Duodenal mucosa (tissue), 2 donors: ENCODE measurements at regions not wholly inside any gene's neighbourhood (a gene's known extent, or its start where the extent isn't known, plus 50 kb on each side); places are given as distances from the start of the nearest gene placed in this dataset.

Experiments
- H3K27ac ChIP-seq: one replicate; pipeline ENCODE4 v1.7.0; 2013; ENCODE audit warnings: low read depth, low read length
- H3K27me3 ChIP-seq, 2 donors: one replicate each; pipeline ENCODE4 v1.7.0; 2013; ENCODE audit warnings: low read length in 2 of 2, control low read depth in 1 of 2; ENCODE audit not compliant: insufficient read depth in 2 of 2, control insufficient read depth in 1 of 2
- H3K36me3 ChIP-seq, 2 donors: one replicate each; pipeline ENCODE4 v1.7.0; 2013; ENCODE audit warnings: low read length in 2 of 2, control low read depth in 1 of 2; ENCODE audit not compliant: insufficient read depth in 2 of 2, control insufficient read depth in 1 of 2
- H3K4me1 ChIP-seq, 2 donors: one replicate each; pipeline ENCODE4 v1.7.0; 2013; ENCODE audit warnings: low read length in 2 of 2, control low read depth in 1 of 2; ENCODE audit not compliant: insufficient read depth in 2 of 2, control insufficient read depth in 1 of 2
- H3K4me3 ChIP-seq, 2 donors: one replicate each; pipeline ENCODE4 v1.7.0; 2013; ENCODE audit warnings: low read length in 2 of 2, low read depth in 1 of 2
- H3K9ac ChIP-seq, 2 donors: one replicate each; pipeline ENCODE4 v1.7.0; 2013; ENCODE audit warnings: low read length in 2 of 2, low read depth in 1 of 2
- H3K9me3 ChIP-seq, 2 donors: one replicate each; pipeline ENCODE4 v1.7.0; 2013; ENCODE audit warnings: low read length in 2 of 2, control low read depth in 1 of 2; ENCODE audit not compliant: control insufficient read depth in 1 of 2

DNA sequence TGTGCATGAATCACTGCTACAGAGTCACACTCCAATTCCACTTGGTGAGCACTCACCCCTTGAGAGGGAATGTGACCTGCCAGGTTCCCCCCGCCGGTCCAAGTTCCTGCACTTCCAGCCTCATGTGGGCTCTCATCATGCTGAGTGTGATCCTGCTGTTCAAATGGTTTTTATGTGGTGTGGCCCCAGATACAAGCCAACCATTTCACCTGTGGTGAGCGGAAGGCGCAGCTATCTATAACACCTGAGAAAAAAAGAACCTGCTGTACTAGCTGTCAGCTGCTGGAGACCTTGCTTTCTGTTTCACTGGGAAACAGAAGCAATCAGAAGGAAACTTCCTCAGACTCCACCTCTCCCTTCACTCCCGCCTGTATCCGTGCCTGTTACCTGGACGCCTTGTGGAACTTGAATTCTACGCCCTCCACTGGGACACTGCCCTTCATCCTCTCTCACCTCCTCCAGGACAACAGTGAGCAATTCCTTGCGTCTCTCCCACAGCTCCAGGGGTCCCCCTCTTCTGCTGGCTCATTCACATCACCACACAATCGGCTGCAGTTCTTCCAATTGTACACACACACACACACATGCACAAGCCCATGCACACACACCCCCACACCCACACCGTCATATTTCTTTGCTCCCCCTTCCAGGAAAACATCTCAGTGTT is 64.4 kb upstream of the RPL11 start:
- Histone ChIP-seq H3K27ac (no peak overlapping the region), H3K4me3 (peak overlapping the region; percentile 50 to 60), H3K9ac (peak overlapping the region in 1 of 2 donors; percentile 1), H3K27me3 (no peaks in the 10 kb centered on the region), H3K9me3 (no peaks in the 10 kb centered on the region), H3K4me1 (peaks cover 7 to 11% of the 10 kb centered on the region in 2 donors), H3K36me3 (no peaks in the 10 kb centered on the region)

DNA sequence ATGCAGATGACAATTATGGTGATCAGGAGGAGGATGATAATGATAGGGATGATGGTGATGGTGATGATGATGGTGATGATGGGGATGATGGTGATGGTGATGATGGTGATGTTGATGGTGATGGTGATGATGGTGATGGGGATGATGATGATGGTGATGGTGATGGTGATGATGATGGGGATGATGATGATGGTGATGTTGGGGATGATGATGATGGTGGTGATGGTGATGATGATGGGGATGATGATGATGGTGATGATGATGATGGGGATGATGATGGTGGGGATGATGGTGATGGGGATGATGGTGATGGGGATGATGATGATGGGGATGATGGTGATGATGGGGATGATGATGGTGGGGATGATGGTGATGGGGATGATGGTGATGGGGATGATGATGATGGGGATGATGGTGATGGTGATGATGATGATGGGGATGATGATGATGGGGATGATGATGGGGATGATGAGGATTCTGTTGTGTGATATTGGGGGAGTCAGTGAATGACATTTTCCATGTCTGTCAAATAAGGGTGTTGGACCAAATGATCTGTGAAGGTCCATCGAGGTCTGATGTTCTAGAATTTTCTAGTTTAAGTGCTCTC is 65.6 kb upstream of the RPL11 start:
- no peaks in the 10 kb centered on the region for H3K9me3 ChIP-seq
- no peak overlapping the region for H3K9ac ChIP-seq
- no peaks in the 10 kb centered on the region for H3K36me3 ChIP-seq
- no peak overlapping the region for H3K4me3 ChIP-seq
- H3K27ac ChIP-seq, result no peak overlapping the region
- peaks cover 7 to 11% of the 10 kb centered on the region in 2 donors for H3K4me1 ChIP-seq
- H3K27me3 ChIP-seq, result no peaks in the 10 kb centered on the region

DNA sequence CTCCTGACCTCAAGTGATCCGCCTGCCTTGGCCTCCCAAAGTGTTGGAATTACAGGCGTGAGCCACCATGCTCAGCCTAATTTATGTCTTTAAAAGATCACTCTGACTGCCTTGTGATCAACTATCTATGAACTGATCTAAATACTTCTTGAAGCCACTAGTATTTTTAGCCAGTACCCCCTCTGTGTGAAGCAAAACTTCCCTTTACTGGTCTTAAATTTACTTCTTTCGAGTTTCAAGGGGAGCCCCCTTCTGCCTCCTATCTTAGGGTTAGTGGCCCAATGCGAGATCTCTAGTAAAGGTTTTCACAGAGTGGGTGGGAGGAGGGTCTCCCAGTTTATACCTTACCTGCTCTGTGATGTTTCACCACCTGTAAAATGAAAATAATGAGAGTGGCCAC is 66.1 kb upstream of the RPL11 start:
- Histone ChIP-seq H3K4me3 (no peak overlapping the region), H3K27ac (no peak overlapping the region)

DNA sequence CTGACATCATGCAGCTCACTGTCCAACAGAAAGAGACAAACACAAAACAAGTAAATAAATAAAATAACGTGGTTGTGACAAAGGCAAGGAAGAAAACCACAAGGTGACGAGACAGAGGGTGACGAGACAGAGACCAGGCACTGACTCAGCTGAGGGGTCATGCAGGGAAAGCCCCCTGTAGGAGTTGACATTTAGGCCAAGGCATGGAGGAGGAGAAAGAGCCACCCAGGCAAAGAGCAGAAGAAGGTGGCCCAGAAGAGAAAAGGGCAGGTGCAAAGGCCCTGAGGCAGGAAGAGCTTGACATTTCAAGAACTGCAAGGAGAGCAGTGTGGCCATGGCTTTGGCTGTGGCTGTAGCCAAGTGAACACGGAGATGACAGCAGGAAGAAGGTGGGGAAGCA is 65.1 kb upstream of the ID3 start:
- Histone ChIP-seq H3K27ac (no peak overlapping the region), H3K36me3 (no peaks in the 10 kb centered on the region), H3K4me3 (no peak overlapping the region), H3K9me3 (no peaks in the 10 kb centered on the region), H3K4me1 (peaks cover 15 to 23% of the 10 kb centered on the region in 2 donors), H3K9ac (no peak overlapping the region), H3K27me3 (no peaks in the 10 kb centered on the region)

More for the DNA sequence above, 66.1 kb upstream of the RPL11 start:
- Histone ChIP-seq H3K9me3 (no peaks in the 10 kb centered on the region), H3K27me3 (no peaks in the 10 kb centered on the region), H3K36me3 (no peaks in the 10 kb centered on the region), H3K4me1 (peaks cover 8 to 15% of the 10 kb centered on the region in 2 donors), H3K9ac (no peak overlapping the region)

DNA sequence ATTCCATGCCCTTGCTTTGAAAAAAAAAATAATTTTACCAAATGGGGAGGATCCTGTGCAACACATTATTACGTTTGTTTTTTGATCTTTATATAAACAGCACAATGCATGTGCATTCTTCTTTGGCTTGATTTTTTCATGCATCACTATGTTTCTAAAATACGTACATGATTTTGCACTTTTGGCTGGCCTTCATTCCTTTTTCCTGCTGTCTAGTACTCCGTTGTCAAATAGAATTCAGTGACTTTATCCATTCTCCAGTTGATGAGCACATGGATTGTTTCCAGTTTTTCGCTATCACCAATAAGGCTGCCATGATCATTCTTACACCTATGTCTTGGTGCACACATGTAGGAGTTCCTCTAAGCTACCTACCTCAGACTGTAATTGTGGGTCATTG is 63.0 kb upstream of the ID3 start:
- Histone ChIP-seq H3K36me3 (no peaks in the 10 kb centered on the region), H3K9ac (no peak overlapping the region), H3K9me3 (no peaks in the 10 kb centered on the region), H3K4me1 (peaks cover 17 to 28% of the 10 kb centered on the region in 2 donors), H3K27me3 (peaks cover 0 to 5% of the 10 kb centered on the region in 2 donors), H3K4me3 (no peak overlapping the region), H3K27ac (no peak overlapping the region)

DNA sequence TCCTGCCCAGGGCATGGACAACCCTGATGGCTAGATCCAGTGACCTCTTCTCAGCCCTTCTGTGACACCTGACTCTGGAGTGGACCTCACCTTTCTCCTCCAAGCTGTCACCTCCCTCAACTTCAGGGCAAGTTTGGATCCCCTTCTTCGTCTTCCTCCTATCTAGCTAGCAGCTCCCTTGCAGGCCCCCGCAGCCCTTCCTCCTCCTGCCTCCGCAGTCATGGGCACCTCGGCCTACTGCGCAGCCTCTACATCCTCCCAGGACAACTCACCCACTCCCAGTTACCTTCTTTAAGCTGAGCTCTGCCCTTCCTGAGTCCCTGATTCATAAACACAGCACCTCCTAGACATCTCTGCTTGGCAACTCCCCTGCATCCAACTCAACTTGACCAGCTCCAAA is 61.3 kb upstream of the ID3 start:
- no peak overlapping the region for H3K4me3 ChIP-seq
- H3K9ac ChIP-seq, result no peak overlapping the region
- peaks cover 13 to 20% of the 10 kb centered on the region in 2 donors for H3K4me1 ChIP-seq
- H3K9me3 ChIP-seq, result no peaks in the 10 kb centered on the region
- peaks cover 0 to 5% of the 10 kb centered on the region in 2 donors for H3K27me3 ChIP-seq
- no peak overlapping the region for H3K27ac ChIP-seq
- no peaks in the 10 kb centered on the region for H3K36me3 ChIP-seq

DNA sequence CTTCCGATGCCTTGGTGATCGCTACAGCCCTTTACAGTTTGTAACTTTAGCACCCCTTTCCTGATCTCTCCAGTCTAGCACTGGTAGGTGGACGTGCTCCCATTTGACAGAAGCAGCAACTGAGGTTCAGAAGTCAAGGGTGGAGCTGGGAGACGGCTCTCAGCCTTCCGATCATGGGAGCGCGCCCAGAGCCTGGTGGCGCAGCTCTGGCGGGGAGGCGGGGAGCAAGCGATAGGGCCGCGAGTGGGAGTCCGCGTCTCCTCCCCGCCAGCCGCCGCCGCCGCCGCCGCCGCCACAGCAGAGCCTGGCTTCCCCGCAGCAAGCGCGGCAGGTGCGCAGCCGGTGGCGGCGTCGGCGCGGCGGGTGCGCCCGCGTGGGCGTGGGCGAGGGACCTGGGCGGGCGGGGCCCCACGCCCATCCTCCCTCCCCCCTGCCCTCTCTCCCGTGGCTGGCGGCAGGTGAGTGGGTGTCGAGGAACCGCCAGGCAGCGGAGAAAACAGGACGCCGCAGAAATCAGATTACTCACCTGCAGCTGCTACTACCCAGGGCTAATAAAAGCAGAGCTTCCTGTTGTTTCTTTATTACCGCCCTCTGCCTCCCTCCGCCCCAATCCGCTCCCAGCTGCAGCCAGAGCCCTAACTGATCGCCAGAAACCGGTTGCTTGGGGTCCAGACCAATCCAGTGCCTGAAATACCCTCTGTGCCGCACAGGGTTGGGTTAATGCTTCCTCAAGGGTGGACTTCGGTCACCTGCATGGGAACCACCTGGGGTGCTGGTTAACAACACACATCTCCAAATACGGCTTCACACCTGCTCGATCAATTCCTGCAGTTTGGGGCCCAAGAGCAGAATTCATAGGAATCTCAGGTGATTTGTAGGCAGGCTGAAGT is 60.2 kb upstream of the ID3 start:
- peaks cover 0 to 5% of the 10 kb centered on the region in 2 donors for H3K27me3 ChIP-seq
- H3K36me3 ChIP-seq, result no peaks in the 10 kb centered on the region
- H3K9ac ChIP-seq, result peak overlapping the region in 1 of 2 donors; percentile 54
- no peak overlapping the region for H3K27ac ChIP-seq
- H3K9me3 ChIP-seq, result no peaks in the 10 kb centered on the region
- H3K4me3 ChIP-seq, result peak overlapping the region; percentile 54 to 68
- peaks cover 13 to 20% of the 10 kb centered on the region in 2 donors for H3K4me1 ChIP-seq

DNA sequence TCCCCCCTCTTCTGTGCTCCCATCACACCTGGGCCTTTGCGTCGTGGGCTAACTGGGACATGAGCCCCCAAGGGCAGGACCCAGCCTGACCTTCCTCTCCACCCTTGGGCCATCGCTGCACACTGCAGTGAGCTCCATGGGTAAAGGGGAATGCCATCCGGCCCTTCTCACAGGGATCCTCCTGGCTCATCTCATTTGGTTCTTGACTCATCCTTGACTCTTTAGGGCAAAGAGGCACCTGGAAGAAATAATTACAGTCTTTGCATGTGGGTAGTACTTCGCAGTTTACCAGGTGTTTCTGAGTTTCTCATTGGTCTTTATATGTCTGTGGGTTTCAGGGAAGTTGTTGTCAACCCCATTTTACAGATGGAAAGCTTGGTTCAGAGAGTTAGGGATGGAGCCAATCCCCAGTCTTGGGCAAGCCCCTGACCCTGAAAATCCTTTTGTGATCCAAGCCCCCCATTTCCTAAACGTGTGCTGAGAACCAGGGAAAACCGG is 59.3 kb upstream of the ID3 start:
- Histone ChIP-seq H3K4me3 (peak overlapping the region; percentile 54 to 68), H3K9ac (no peak overlapping the region), H3K27me3 (peaks cover 0 to 5% of the 10 kb centered on the region in 2 donors), H3K9me3 (no peaks in the 10 kb centered on the region), H3K4me1 (peaks cover 19 to 20% of the 10 kb centered on the region in 2 donors), H3K36me3 (no peaks in the 10 kb centered on the region), H3K27ac (no peak overlapping the region)

DNA sequence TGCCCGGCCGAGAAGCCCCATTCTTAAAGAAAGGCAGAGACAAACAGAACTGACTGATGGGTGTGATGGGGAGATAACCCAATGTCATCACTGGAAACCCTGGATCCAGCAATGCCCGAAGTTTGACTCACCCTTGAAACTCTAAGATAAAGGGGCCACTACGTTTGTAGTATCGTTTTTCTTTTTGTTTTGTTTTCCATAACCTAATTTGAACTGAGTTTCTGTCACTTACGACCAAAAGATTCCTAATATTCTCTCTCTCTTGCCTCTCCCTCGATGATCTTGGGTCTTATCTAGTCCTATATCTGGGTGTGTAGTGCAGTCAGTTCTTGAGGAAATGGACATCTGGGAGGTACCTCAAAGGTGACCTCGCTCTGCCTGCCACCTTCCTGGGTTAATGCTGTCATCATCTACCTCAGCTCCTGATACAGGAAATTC is 57.8 kb upstream of the ID3 start:
- Histone ChIP-seq H3K4me1 (peaks cover 24 to 25% of the 10 kb centered on the region in 2 donors), H3K27me3 (peaks cover 0 to 5% of the 10 kb centered on the region in 2 donors), H3K36me3 (no peaks in the 10 kb centered on the region), H3K9me3 (no peaks in the 10 kb centered on the region), H3K27ac (no peak overlapping the region), H3K9ac (no peak overlapping the region), H3K4me3 (no peak overlapping the region)
